Endodermal cell (in vitro differentiated cells): ENCODE measurements at regions not wholly inside any gene's neighbourhood (a gene's known extent, or its start where the extent isn't known, plus 50 kb on each side); places are given as distances from the start of the nearest gene placed in this dataset.

ENCODE experiments used
- DNase-seq: peaks from one replicate; pipeline ENCODE4 v3.0.0-alpha.2; 2017
- H3K27ac ChIP-seq: 2 replicates; pipeline ENCODE4 v1.5.1; 2013; ENCODE audit warnings: mild to moderate bottlenecking, low read depth, low read length, moderate library complexity
- H3K27me3 ChIP-seq: 2 replicates; pipeline ENCODE4 v1.6.1; 2013; ENCODE audit warnings: mild to moderate bottlenecking, low read length, moderate library complexity; ENCODE audit not compliant: insufficient read depth, control insufficient read depth, poor library complexity, severe bottlenecking
- H3K36me3 ChIP-seq: 2 replicates; pipeline ENCODE4 v1.7.0; 2013; ENCODE audit warnings: mild to moderate bottlenecking, low read length, moderate library complexity; ENCODE audit not compliant: control insufficient read depth, insufficient read depth
- H3K4me1 ChIP-seq: one replicate; pipeline ENCODE4 v1.7.0; 2013; ENCODE audit warnings: low read length; ENCODE audit not compliant: control insufficient read depth, insufficient read depth
- H3K4me3 ChIP-seq: 2 replicates; pipeline ENCODE4 v1.5.1; 2013; ENCODE audit warnings: mild to moderate bottlenecking, low read length, moderate library complexity
- H3K9ac ChIP-seq: 2 replicates; pipeline ENCODE4 v1.6.1; 2013; ENCODE audit warnings: mild to moderate bottlenecking, low read length, moderate library complexity; ENCODE audit not compliant: poor library complexity, severe bottlenecking; ENCODE audit errors: extremely low read depth
- H3K9me3 ChIP-seq: 2 replicates; pipeline ENCODE4 v1.6.1; 2013; ENCODE audit warnings: mild to moderate bottlenecking, low read length, moderate library complexity; ENCODE audit not compliant: control insufficient read depth
- H3K27ac Mint-ChIP-seq: 2 replicates; pipeline ENCODE4 v1.8.0; 2020; ENCODE audit warnings: mixed read lengths
- H3K27me3 Mint-ChIP-seq: 2 replicates; pipeline ENCODE4 v1.8.0; 2021; ENCODE audit warnings: mild to moderate bottlenecking, mixed read lengths; ENCODE audit not compliant: insufficient read depth
- H3K36me3 Mint-ChIP-seq: 2 replicates; pipeline ENCODE4 v1.8.0; 2020; ENCODE audit warnings: low read depth, mixed read lengths
- H3K4me1 Mint-ChIP-seq: 2 replicates; pipeline ENCODE4 v1.8.0; 2020; ENCODE audit warnings: mixed read lengths
- H3K4me3 Mint-ChIP-seq: 2 replicates; pipeline ENCODE4 v1.8.0; 2020; ENCODE audit warnings: mild to moderate bottlenecking, moderate library complexity, mixed read lengths
- H3K9me3 Mint-ChIP-seq: 2 replicates; pipeline ENCODE4 v1.8.0; 2020; ENCODE audit warnings: mild to moderate bottlenecking, mixed read lengths
- CTCF ChIP-seq: fragments of 200-600 bp; sonication (generic); conservative IDR thresholded peaks from 2 replicates; pipeline ENCODE4 v1.5.0; 2021; ENCODE audit warnings: antibody characterized with exemption, mild to moderate bottlenecking
- WGBS, 2 experiments: methylation state at CpG; one replicate each; pipeline versions ENCODE4 v1.1.5 to v1.1.7; 2013; ENCODE audit warnings: missing lambda C conversion rate in 2 of 2, mixed read lengths in 1 of 2; ENCODE audit not compliant: insufficient coverage in 1 of 2, insufficient read length in 1 of 2; 5-methylcytosine and 5-hydroxymethylcytosine counted together

GRCh38 chr6:15716889-15717288, 54.1 kb upstream of the DTNBP1 start:
- peaks cover 15% of the 10 kb centered on the region for H3K9me3 Mint-ChIP-seq
- Histone ChIP-seq H3K4me3 (no peak overlapping the region), H3K27ac (no peak overlapping the region), H3K4me1 (no peaks in the 10 kb centered on the region), H3K9me3 (peaks cover 10% of the 10 kb centered on the region), H3K36me3 (no peaks in the 10 kb centered on the region), H3K27me3 (no peaks in the 10 kb centered on the region), H3K9ac (no peak overlapping the region)
- no peaks in the 10 kb centered on the region for H3K4me1 Mint-ChIP-seq
- H3K27me3 Mint-ChIP-seq, result no peaks in the 10 kb centered on the region
- no peak for DNase-seq
- no peak overlapping the region for H3K27ac Mint-ChIP-seq
- no peak for TF ChIP-seq CTCF
- no peak overlapping the region for H3K4me3 Mint-ChIP-seq
- no peaks in the 10 kb centered on the region for H3K36me3 Mint-ChIP-seq
- WGBS, 2 experiments, result 80 to 83% methylated on average over 2 of the region's 2 CpGs

DNA sequence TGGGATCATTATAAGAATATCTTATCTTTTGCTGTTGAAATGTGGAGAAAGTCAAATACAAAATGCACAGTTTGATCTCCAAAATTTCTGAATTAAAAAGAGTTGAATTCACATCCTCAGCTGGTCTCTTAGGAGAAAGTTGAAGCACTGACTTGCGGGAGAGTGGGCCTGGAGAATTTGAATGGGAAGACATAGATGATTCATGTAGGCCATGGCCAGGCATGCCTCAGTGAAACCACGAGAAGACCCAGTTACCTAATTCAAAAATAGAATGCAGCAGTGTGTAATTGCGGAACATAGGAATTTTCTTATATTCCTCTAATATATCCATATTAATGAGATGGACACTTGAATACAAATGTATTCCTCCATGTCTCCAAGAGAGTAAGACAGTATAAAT, 53.0 kb upstream of the DTNBP1 start:
- Mint-ChIP-seq H3K36me3 (no peaks in the 10 kb centered on the region), H3K4me3 (no peak overlapping the region), H3K9me3 (peaks cover 15% of the 10 kb centered on the region), H3K4me1 (no peaks in the 10 kb centered on the region), H3K27ac (no peak overlapping the region), H3K27me3 (no peaks in the 10 kb centered on the region)
- Histone ChIP-seq H3K9me3 (peaks cover 10% of the 10 kb centered on the region), H3K4me1 (no peaks in the 10 kb centered on the region), H3K27ac (no peak overlapping the region), H3K4me3 (no peak overlapping the region), H3K27me3 (no peaks in the 10 kb centered on the region), H3K36me3 (no peaks in the 10 kb centered on the region), H3K9ac (no peak overlapping the region)
- DNase-seq, result no peak
- TF ChIP-seq CTCF, result no peak
- 85% methylated on average over 2 of the region's 3 CpGs; no CpG with 5 or more reads in 1 of the 2 experiments for WGBS, 2 experiments

DNA sequence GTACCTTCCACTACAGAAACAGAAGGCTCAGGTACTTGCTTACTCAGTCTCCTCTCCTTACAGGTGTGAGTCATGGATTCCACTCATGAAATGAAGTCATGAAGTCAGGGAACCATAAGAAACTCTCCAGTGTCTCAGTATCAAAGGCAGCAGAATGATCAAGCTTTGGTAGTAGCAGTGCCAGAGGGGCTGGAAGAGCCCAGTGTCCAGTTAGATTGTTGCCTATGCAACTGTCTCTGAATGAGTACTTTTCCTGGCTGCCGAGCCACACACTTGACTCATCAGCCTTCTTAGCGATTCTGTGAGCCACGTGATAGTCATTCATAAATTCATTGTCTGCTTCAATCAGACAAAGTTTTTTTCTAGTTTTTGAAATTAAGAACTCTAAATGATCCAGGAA, 52.2 kb upstream of the DTNBP1 start:
- Histone ChIP-seq H3K9ac (no peak overlapping the region), H3K4me3 (no peak overlapping the region), H3K36me3 (no peaks in the 10 kb centered on the region), H3K27ac (no peak overlapping the region), H3K27me3 (no peaks in the 10 kb centered on the region), H3K4me1 (no peaks in the 10 kb centered on the region), H3K9me3 (peaks cover 7% of the 10 kb centered on the region)
- Mint-ChIP-seq H3K36me3 (no peaks in the 10 kb centered on the region), H3K27me3 (no peaks in the 10 kb centered on the region), H3K4me1 (no peaks in the 10 kb centered on the region), H3K27ac (no peak overlapping the region), H3K9me3 (peaks cover 14% of the 10 kb centered on the region), H3K4me3 (no peak overlapping the region)
- DNase-seq, result no peak
- 94 to 100% methylated on average over 3 of the region's 3 CpGs for WGBS, 2 experiments
- no peak for TF ChIP-seq CTCF
